MM.1S (cell line): ENCODE measurements at regions not wholly inside any gene's neighbourhood (a gene's known extent, or its start where the extent isn't known, plus 50 kb on each side); places are given as distances from the start of the nearest gene placed in this dataset.

Experiments
- DNase-seq: peaks from one replicate; pipeline ENCODE4 v3.0.0-alpha.2; 2015
- H2AFZ ChIP-seq: fragments of 300-600 bp; sonication (generic); 2 replicates; pipeline ENCODE4 v1.6.0; 2016; ENCODE audit warnings: antibody characterized with exemption, low read length
- H3F3A ChIP-seq: fragments of 300-600 bp; sonication (generic); 2 replicates; pipeline ENCODE4 v1.6.1; 2016; ENCODE audit warnings: mild to moderate bottlenecking, antibody characterized with exemption, low read length, moderate library complexity, mixed read lengths; ENCODE audit not compliant: insufficient read depth
- H3K27ac ChIP-seq: fragments of 300-600 bp; sonication (generic); 2 replicates; pipeline ENCODE4 v1.5.1; 2016; ENCODE audit warnings: mild to moderate bottlenecking, low read length
- H3K27me3 ChIP-seq: fragments of 300-600 bp; sonication (generic); replicated peaks from 2 replicates; pipeline ENCODE4 v1.6.0; 2016; ENCODE audit warnings: low read length; ENCODE audit not compliant: insufficient read depth
- H3K36me3 ChIP-seq: fragments of 300-600 bp; sonication (generic); replicated peaks from 2 replicates; pipeline ENCODE4 v1.6.1; 2016; ENCODE audit warnings: mild to moderate bottlenecking, low read length, mixed read lengths; ENCODE audit not compliant: insufficient read depth
- H3K4me1 ChIP-seq: fragments of 300-600 bp; sonication (generic); 2 replicates; pipeline ENCODE4 v1.6.1; 2016; ENCODE audit warnings: low read length, mixed read lengths
- H3K4me2 ChIP-seq: fragments of 300-600 bp; sonication (generic); 2 replicates; pipeline ENCODE4 v1.6.0; 2016; ENCODE audit warnings: low read depth, low read length
- H3K4me3 ChIP-seq: fragments of 300-600 bp; sonication (generic); 2 replicates; pipeline ENCODE4 v1.5.1; 2016; ENCODE audit warnings: low read length, mixed read lengths
- H3K79me2 ChIP-seq: fragments of 300-600 bp; sonication (generic); 2 replicates; pipeline ENCODE4 v1.6.1; 2016; ENCODE audit warnings: mixed run types, low read length, mixed read lengths
- H3K9ac ChIP-seq: fragments of 300-600 bp; sonication (generic); 2 replicates; pipeline ENCODE4 v1.6.1; 2016; ENCODE audit warnings: low read length, mixed read lengths
- H3K9me2 ChIP-seq: fragments of 300-600 bp; sonication (generic); replicated peaks from 2 replicates; pipeline ENCODE4 v1.6.1; 2016; ENCODE audit warnings: mild to moderate bottlenecking, low read length, mixed read lengths; ENCODE audit not compliant: insufficient read depth
- H3K9me3 ChIP-seq: fragments of 300-600 bp; sonication (generic); replicated peaks from 2 replicates; pipeline ENCODE4 v1.6.1; 2016; ENCODE audit warnings: mild to moderate bottlenecking, low read length, mixed read lengths; ENCODE audit not compliant: insufficient read depth
- H4K20me1 ChIP-seq: fragments of 300-600 bp; sonication (generic); 2 replicates; pipeline ENCODE4 v1.6.1; 2016; ENCODE audit warnings: mild to moderate bottlenecking, low read length, moderate library complexity, mixed read lengths; ENCODE audit not compliant: insufficient read depth
- EZH2 ChIP-seq: fragments of 300-600 bp; sonication (generic); optimal IDR thresholded peaks from 2 replicates; pipeline ENCODE3; 2017; ENCODE audit warnings: low read depth, mild to moderate bottlenecking, antibody characterized with exemption, low read length, mixed read lengths
- EZH2phosphoT487 ChIP-seq: fragments of 300-600 bp; sonication (generic); IDR thresholded peaks from 2 replicates; pipeline ENCODE4 v1.6.1; 2018; ENCODE audit warnings: antibody characterized with exemption, low read length
- TF ChIP-seq, protein P1 (sequence below): fragments of 300-600 bp; sonication (generic); IDR thresholded peaks from 2 replicates; pipeline ENCODE4 v1.5.1; 2016; ENCODE audit warnings: antibody characterized with exemption, low read length, mixed read lengths

DNA sequence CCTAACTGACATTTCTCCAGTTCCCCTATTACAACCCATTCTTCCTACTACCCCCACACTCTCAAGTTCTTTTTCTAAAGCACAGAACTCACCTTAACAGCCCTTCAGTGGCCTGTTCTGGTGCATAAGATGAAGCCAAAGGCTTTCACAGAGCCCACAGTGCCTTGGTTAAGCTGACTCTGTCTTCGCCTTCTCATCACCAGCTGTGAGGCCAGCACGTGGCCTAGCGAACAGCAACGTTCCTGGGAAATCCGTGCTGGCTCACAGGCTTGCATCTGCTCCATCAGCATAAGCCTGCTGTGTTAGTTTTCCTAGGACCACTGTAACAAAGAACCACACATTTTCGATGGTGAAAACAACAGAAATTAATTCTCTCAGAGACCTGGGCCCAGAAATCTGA lies 67.9 kb upstream of the LPAR1 start:
- H3K9ac ChIP-seq: no peak overlapping the region
- no peak overlapping the region for H3K4me3 ChIP-seq
- no peak overlapping the region for H3K27ac ChIP-seq

DNA sequence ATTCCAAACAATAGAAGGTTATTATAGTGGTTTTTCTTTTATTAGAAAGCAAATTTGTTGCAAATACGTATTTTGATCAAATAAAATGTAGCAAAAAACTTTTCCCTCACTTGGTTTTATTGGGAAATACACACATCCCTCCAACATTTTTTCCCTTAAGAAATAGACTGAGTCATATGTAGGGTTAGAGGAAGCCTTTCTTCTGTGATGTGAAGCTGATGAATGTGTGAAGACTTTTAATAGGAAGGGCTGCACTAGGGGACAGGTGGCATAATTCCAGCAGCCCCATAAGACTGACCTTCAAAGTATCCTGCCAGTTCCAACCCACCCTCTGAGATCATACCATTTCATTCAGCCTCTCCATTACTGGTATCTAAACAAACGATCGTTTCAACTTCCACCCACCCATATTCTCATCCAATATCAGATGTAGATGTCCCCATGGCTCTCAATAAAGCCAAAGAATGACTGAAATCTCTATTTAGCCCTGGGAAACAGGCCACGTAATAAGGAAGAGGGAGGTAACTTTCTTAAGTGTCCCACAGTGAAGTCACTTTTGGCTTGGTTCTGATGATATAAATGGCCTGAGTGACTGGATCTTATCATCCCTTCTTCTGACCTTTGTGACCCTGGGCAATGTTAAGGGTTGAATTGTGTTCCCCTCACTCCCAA lies 64.7 kb upstream of the LPAR1 start:
- no peak for DNase-seq
- no peak overlapping the region for H3K4me3 ChIP-seq
- no peak overlapping the region for H3K9ac ChIP-seq
- H4K20me1 ChIP-seq: no peaks in the 10 kb centered on the region
- no peak overlapping the region for H3K27ac ChIP-seq
- TF ChIP-seq, protein P1, sequence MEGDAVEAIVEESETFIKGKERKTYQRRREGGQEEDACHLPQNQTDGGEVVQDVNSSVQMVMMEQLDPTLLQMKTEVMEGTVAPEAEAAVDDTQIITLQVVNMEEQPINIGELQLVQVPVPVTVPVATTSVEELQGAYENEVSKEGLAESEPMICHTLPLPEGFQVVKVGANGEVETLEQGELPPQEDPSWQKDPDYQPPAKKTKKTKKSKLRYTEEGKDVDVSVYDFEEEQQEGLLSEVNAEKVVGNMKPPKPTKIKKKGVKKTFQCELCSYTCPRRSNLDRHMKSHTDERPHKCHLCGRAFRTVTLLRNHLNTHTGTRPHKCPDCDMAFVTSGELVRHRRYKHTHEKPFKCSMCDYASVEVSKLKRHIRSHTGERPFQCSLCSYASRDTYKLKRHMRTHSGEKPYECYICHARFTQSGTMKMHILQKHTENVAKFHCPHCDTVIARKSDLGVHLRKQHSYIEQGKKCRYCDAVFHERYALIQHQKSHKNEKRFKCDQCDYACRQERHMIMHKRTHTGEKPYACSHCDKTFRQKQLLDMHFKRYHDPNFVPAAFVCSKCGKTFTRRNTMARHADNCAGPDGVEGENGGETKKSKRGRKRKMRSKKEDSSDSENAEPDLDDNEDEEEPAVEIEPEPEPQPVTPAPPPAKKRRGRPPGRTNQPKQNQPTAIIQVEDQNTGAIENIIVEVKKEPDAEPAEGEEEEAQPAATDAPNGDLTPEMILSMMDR: no peak
- no peak for TF ChIP-seq EZH2
- TF ChIP-seq EZH2phosphoT487: no peak
- H3K79me2 ChIP-seq: no peaks in the 10 kb centered on the region
- no peak overlapping the region for H2AFZ ChIP-seq
- no peaks in the 10 kb centered on the region for H3K9me3 ChIP-seq
- H3K36me3 ChIP-seq: no peaks in the 10 kb centered on the region
- no peaks in the 10 kb centered on the region for H3K4me1 ChIP-seq
- no peaks in the 10 kb centered on the region for H3K9me2 ChIP-seq
- H3K4me2 ChIP-seq: no peak overlapping the region
- no peaks in the 10 kb centered on the region for H3K27me3 ChIP-seq
- no peaks in the 10 kb centered on the region for H3F3A ChIP-seq

More for the DNA sequence above, 67.9 kb upstream of the LPAR1 start:
- no peaks in the 10 kb centered on the region for H4K20me1 ChIP-seq
- H3K36me3 ChIP-seq: no peaks in the 10 kb centered on the region
- no peaks in the 10 kb centered on the region for H3K9me2 ChIP-seq
- TF ChIP-seq EZH2: no peak
- TF ChIP-seq, protein P1: no peak
- TF ChIP-seq EZH2phosphoT487: no peak
- no peaks in the 10 kb centered on the region for H3K9me3 ChIP-seq
- no peaks in the 10 kb centered on the region for H3K79me2 ChIP-seq
- no peaks in the 10 kb centered on the region for H3K4me1 ChIP-seq
- no peak overlapping the region for H2AFZ ChIP-seq
- no peak overlapping the region for H3K4me2 ChIP-seq
- no peak for DNase-seq
- H3K27me3 ChIP-seq: no peaks in the 10 kb centered on the region
- no peaks in the 10 kb centered on the region for H3F3A ChIP-seq

DNA sequence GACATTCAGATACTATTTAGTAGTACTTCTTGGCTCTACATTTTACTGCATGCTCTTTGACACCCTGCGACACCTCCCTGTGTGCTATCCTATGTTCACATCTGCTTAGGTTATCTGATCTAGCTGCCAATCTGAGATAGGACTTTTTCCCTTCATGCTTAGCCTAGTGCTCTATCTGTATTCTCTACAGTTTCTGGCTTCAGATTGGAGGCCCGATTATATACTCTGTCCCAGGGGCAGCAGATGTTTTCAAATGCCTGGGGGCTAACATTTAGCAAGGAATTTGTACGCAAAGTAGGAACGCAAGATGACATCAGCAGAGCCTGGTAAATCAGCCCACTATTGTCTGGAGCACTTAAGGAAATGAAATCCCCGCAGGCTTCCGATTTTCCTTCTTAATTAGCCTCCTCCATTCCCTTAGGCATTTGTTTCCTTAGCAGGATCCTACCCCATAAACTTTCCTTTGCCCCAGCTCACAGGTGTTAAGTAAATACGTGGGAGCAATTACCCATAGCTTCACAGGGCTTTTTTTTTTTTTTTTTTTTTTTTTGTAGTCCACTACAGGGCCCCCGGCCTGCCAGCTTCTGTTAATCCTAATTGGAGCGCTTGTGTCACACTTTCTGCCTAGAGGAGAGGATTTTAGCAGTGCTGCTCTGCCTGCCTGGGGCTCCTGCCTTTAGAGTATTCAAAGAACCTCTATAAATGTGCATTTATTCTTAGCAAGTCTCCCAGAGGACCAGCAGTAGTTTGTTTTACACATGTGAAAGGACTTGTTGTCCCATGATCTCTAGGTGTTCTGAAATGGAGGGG lies 61.1 kb upstream of the LPAR1 start:
- no peak for DNase-seq
- no peak overlapping the region for H3K9ac ChIP-seq
- no peaks in the 10 kb centered on the region for H3K9me3 ChIP-seq
- TF ChIP-seq EZH2phosphoT487: no peak
- TF ChIP-seq EZH2: no peak
- TF ChIP-seq, protein P1: no peak
- H3K9me2 ChIP-seq: no peaks in the 10 kb centered on the region
- H3K27me3 ChIP-seq: no peaks in the 10 kb centered on the region
- H3K4me1 ChIP-seq: no peaks in the 10 kb centered on the region
- H3K79me2 ChIP-seq: no peaks in the 10 kb centered on the region
- H3K4me2 ChIP-seq: no peak overlapping the region
- no peaks in the 10 kb centered on the region for H3K36me3 ChIP-seq
- no peak overlapping the region for H3K27ac ChIP-seq
- H2AFZ ChIP-seq: no peak overlapping the region
- no peaks in the 10 kb centered on the region for H4K20me1 ChIP-seq
- H3F3A ChIP-seq: no peaks in the 10 kb centered on the region
- H3K4me3 ChIP-seq: no peak overlapping the region
